HPDE6-E6E7 (cell line): ENCODE measurements at regions not wholly inside any gene's neighbourhood (a gene's known extent, or its start where the extent isn't known, plus 50 kb on each side); places are given as distances from the start of the nearest gene placed in this dataset.

Experiments
- DNase-seq: peaks from one replicate; pipeline ENCODE4 v3.0.0; 2011; ENCODE audit warnings: missing footprints; ENCODE audit errors: extremely low spot score

GRCh38 chr11:32161293-32161692 lies 70.4 kb downstream of the RCN1 start:
- no peak for DNase-seq

GRCh38 chr11:32162351-32162750 lies 71.5 kb downstream of the RCN1 start:
- DNase-seq = no peak

- no peak for DNase-seq
Measured at GRCh38 chr11:32162906-32163305, 72.0 kb downstream of the RCN1 start.

- DNase-seq = no peak
Measured at GRCh38 chr11:32163557-32163956, 72.7 kb downstream of the RCN1 start.

GRCh38 chr11:32164836-32165235 lies 74.0 kb downstream of the RCN1 start:
- DNase-seq = no peak

GRCh38 chr11:32168924-32169323 lies 78.0 kb downstream of the RCN1 start:
- DNase-seq = no peak

GRCh38 chr11:32171445-32171844 lies 80.6 kb downstream of the RCN1 start:
- DNase-seq = no peak

GRCh38 chr11:32172041-32172847 lies 81.4 kb downstream of the RCN1 start:
- no peak for DNase-seq

- DNase-seq = peak; percentile 47
Measured at GRCh38 chr11:32172848-32173834, 82.3 kb downstream of the RCN1 start.

GRCh38 chr11:32173977-32174376 lies 83.1 kb downstream of the RCN1 start:
- no peak for DNase-seq

GRCh38 chr11:32176223-32176934 lies 85.5 kb downstream of the RCN1 start:
- DNase-seq = peak; percentile 43

GRCh38 chr11:32178692-32179091 lies 87.8 kb downstream of the RCN1 start:
- DNase-seq = no peak

- no peak for DNase-seq
Measured at GRCh38 chr11:32183512-32183911, 92.6 kb downstream of the RCN1 start.

GRCh38 chr11:32184041-32184722 lies 93.3 kb downstream of the RCN1 start:
- DNase-seq = no peak

- no peak for DNase-seq
Measured at GRCh38 chr11:32184723-32185376, 94.0 kb downstream of the RCN1 start.

- DNase-seq = no peak
Measured at GRCh38 chr11:32186118-32186517, 95.2 kb downstream of the RCN1 start.

GRCh38 chr11:32187111-32187510 lies 96.2 kb downstream of the RCN1 start:
- no peak for DNase-seq

GRCh38 chr11:32188785-32189184 lies 97.9 kb downstream of the RCN1 start:
- DNase-seq = no peak

- no peak for DNase-seq
Measured at GRCh38 chr11:32196137-32196536, 105.3 kb downstream of the RCN1 start.

GRCh38 chr11:32198053-32198452 lies 107.2 kb downstream of the RCN1 start:
- DNase-seq = no peak
